WTC11 (cell line): ENCODE measurements at regions not wholly inside any gene's neighbourhood (a gene's known extent, or its start where the extent isn't known, plus 50 kb on each side); places are given as distances from the start of the nearest gene placed in this dataset.

Source experiments
- ATAC-seq: fragments of 200-7000 bp; cut with Tn5 transposase; 2 replicates; pipeline ENCODE4 v1.10.0; 2021; ENCODE audit warnings: mild to moderate bottlenecking, moderate library complexity
- CTCF ChIA-PET: fragments of 300-600 bp; sonication (Branson Sonifier 250); formaldehyde crosslinking; loops from one replicate; lab custom pipeline; 2021; ENCODE audit warnings: antibody characterized with exemption; lab: Charles Lee
- POLR2A ChIA-PET: fragments of 350-600 bp; sonication (Branson Sonifier 250); formaldehyde crosslinking; loops from one replicate; lab custom pipeline; 2021; ENCODE audit warnings: antibody characterized with exemption; lab: Charles Lee
- DNase-seq: peaks from one replicate; pipeline ENCODE4 v3.0.0; 2021; ENCODE audit warnings: low spot score
- H3K27ac Mint-ChIP-seq: 2 replicates; pipeline ENCODE4 v1.8.0; 2021; ENCODE audit warnings: mixed read lengths
- H3K27me3 Mint-ChIP-seq: 2 replicates; pipeline ENCODE4 v1.8.0; 2021; ENCODE audit warnings: low read depth, mild to moderate bottlenecking, moderate library complexity, mixed read lengths
- H3K36me3 Mint-ChIP-seq: 2 replicates; pipeline ENCODE4 v1.8.0; 2021; ENCODE audit warnings: mixed read lengths
- H3K4me1 Mint-ChIP-seq: 2 replicates; pipeline ENCODE4 v1.8.0; 2022; ENCODE audit warnings: mixed read lengths
- H3K4me3 Mint-ChIP-seq: 2 replicates; pipeline ENCODE4 v1.8.0; 2021; ENCODE audit warnings: mild to moderate bottlenecking, moderate library complexity, mixed read lengths
- H3K9me3 Mint-ChIP-seq: 2 replicates; pipeline ENCODE4 v1.8.0; 2021; ENCODE audit warnings: mixed read lengths
- ATF1 ChIP-seq: sonication (generic); formaldehyde crosslinking; IDR thresholded peaks from 2 replicates; pipeline ENCODE4 v1.8.1; 2023; ENCODE audit warnings: mild to moderate bottlenecking, moderate library complexity, missing genetic modification reagents
- CREB1 ChIP-seq: sonication (generic); formaldehyde crosslinking; IDR thresholded peaks from 2 replicates; pipeline ENCODE4 v1.8.0; 2023; ENCODE audit warnings: mild to moderate bottlenecking, missing genetic modification reagents
- ELF4 ChIP-seq: sonication (generic); formaldehyde crosslinking; IDR thresholded peaks from 2 replicates; pipeline ENCODE4 v1.8.1; 2022; ENCODE audit warnings: low read depth, mild to moderate bottlenecking, moderate library complexity, missing genetic modification reagents
- ESRRA ChIP-seq: sonication (generic); formaldehyde crosslinking; IDR thresholded peaks from 2 replicates; pipeline ENCODE4 v1.8.1; 2022; ENCODE audit warnings: mild to moderate bottlenecking, missing genetic modification reagents, borderline replicate concordance
- FOXK1 ChIP-seq: sonication (generic); formaldehyde crosslinking; IDR thresholded peaks from 2 replicates; pipeline ENCODE4 v1.8.0; 2022; ENCODE audit warnings: mild to moderate bottlenecking, moderate library complexity, missing genetic modification reagents
- KAT7 ChIP-seq: sonication (generic); formaldehyde crosslinking; IDR thresholded peaks from 2 replicates; pipeline ENCODE4 v1.8.1; 2023; ENCODE audit warnings: missing genetic modification reagents, mild to moderate bottlenecking, borderline replicate concordance
- NFE2L1 ChIP-seq: sonication (generic); formaldehyde crosslinking; IDR thresholded peaks from 2 replicates; pipeline ENCODE4 v1.8.1; 2023; ENCODE audit warnings: missing genetic modification reagents
- NR2C2 ChIP-seq: sonication (generic); formaldehyde crosslinking; IDR thresholded peaks from 2 replicates; pipeline ENCODE4 v1.8.0; 2022; ENCODE audit warnings: mild to moderate bottlenecking, missing genetic modification reagents
- PRRX2 ChIP-seq: fragments of 250-450 bp; sonication (Bioruptor Pico); IDR thresholded peaks from 2 replicates; pipeline ENCODE4 v1.8.0; 2021; ENCODE audit warnings: mild to moderate bottlenecking
- SMAD4 ChIP-seq: sonication (generic); formaldehyde crosslinking; IDR thresholded peaks from 2 replicates; pipeline ENCODE4 v1.8.0; 2022; ENCODE audit warnings: mild to moderate bottlenecking, missing genetic modification reagents
- STAT6 ChIP-seq: sonication (generic); formaldehyde crosslinking; conservative IDR thresholded peaks from 2 replicates; pipeline ENCODE4 v1.8.1; 2023; ENCODE audit warnings: mild to moderate bottlenecking, low read depth, missing genetic modification reagents, moderate library complexity
- ZNF121 ChIP-seq: sonication (generic); formaldehyde crosslinking; IDR thresholded peaks from 2 replicates; pipeline ENCODE4 v1.8.0; 2023; ENCODE audit warnings: missing genetic modification reagents
- ZNF138 ChIP-seq: sonication (generic); formaldehyde crosslinking; conservative IDR thresholded peaks from 2 replicates; pipeline ENCODE4 v1.8.1; 2022; ENCODE audit warnings: mild to moderate bottlenecking, moderate library complexity, missing genetic modification reagents
- ZNF396 ChIP-seq: fragments of 250-450 bp; sonication (Bioruptor Pico); IDR thresholded peaks from 2 replicates; pipeline ENCODE4 v1.8.0; 2021; ENCODE audit warnings: mild to moderate bottlenecking, moderate library complexity, borderline replicate concordance
- ZNF425 ChIP-seq: fragments of 250-450 bp; sonication (Bioruptor Pico); conservative IDR thresholded peaks from 2 replicates; pipeline ENCODE4 v1.9.0; 2021; ENCODE audit warnings: mild to moderate bottlenecking
- ZNF532 ChIP-seq: fragments of 250-450 bp; sonication (Bioruptor Pico); IDR thresholded peaks from 2 replicates; pipeline ENCODE4 v1.9.0; 2021; ENCODE audit warnings: mild to moderate bottlenecking, borderline replicate concordance
- TF ChIP-seq, protein P1 (sequence below): sonication (generic); formaldehyde crosslinking; IDR thresholded peaks from 2 replicates; pipeline ENCODE4 v1.8.1; 2022; ENCODE audit warnings: missing genetic modification reagents, borderline replicate concordance
- TF ChIP-seq, protein P2 (sequence below): sonication (generic); formaldehyde crosslinking; conservative IDR thresholded peaks from 2 replicates; pipeline ENCODE4 v1.8.1; 2022; ENCODE audit warnings: mild to moderate bottlenecking, missing genetic modification reagents
- TF ChIP-seq, protein P3 (sequence below): sonication (generic); formaldehyde crosslinking; IDR thresholded peaks from 2 replicates; pipeline ENCODE4 v1.8.1; 2022; ENCODE audit warnings: low read depth, mild to moderate bottlenecking, moderate library complexity, missing genetic modification reagents, borderline replicate concordance

DNA sequence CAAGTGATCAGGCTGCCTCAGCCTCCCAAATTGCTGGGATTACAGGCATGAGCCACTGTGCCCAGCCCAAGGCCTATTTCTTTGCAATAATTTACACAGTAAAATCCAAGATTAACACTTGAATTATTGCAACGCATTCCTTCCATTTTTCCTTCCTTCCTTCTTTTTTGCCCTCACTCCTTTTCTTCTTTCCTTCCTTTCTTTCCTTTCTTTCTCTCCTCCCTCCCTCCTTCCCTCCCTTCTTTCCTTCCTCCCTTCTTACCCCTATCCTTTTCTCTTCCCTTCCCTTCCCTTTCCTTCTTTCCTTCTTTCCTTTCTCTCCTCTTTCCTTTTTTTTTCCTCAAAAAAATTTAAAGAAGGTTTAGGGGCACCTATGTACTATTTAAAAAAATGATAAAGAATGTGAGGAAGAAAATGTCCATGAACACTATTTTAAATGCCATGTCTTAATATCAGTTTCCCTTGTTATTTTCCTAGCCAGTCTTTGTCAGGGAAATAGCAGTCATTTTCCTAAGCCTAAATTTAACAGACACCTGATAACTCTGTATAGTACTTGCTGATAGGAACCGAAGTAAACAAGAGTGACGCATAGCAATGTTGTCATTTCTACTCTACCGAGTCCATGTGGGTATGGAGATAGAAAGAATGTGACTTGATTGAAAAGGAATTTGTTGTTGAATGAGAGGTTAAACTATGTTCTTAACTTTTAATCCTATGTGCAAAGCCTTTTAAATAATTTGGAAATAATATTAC is 79.8 kb upstream of the HMCN1 start (continued):
- TF ChIP-seq ZNF532 (CRISPR knock-in tag), result no peak
- TF ChIP-seq KAT7, result no peak
- no peak for TF ChIP-seq ATF1
- TF ChIP-seq, protein P1, sequence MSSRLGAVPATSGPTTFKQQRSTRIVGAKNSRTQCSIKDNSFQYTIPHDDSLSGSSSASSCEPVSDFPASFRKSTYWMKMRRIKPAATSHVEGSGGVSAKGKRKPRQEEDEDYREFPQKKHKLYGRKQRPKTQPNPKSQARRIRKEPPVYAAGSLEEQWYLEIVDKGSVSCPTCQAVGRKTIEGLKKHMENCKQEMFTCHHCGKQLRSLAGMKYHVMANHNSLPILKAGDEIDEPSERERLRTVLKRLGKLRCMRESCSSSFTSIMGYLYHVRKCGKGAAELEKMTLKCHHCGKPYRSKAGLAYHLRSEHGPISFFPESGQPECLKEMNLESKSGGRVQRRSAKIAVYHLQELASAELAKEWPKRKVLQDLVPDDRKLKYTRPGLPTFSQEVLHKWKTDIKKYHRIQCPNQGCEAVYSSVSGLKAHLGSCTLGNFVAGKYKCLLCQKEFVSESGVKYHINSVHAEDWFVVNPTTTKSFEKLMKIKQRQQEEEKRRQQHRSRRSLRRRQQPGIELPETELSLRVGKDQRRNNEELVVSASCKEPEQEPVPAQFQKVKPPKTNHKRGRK (CRISPR knock-in tag), result no peak
- no peak for TF ChIP-seq NFE2L1
- TF ChIP-seq ZNF425 (CRISPR knock-in tag), result no peak
- no peak for TF ChIP-seq ZNF396 (CRISPR knock-in tag)

DNA sequence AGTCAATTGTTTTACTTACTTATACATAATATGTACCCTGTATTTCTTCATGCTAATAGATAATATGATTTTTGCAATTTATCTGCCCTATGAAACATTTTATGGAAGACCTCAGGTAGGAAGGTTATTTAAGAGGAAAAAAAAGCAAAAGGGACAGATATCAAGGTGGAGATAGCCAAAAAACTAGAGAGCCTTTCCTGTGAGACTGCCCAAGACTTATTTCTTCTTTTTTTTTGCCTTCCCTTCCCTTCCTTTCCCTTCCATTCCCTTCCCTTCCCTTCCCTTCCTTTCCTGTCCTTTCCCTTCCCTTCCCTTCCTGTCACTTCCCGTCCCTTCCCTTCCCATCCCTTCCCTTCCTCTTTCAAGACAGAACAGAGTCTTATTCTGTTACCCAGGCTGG is 80.6 kb upstream of the HMCN1 start:
- Mint-ChIP-seq H3K27me3 (peaks cover 4% of the 10 kb centered on the region), H3K4me1 (peaks cover 8% of the 10 kb centered on the region), H3K9me3 (peaks cover 31% of the 10 kb centered on the region), H3K27ac (no peak overlapping the region), H3K4me3 (no peak overlapping the region), H3K36me3 (peaks cover 22% of the 10 kb centered on the region)
- ChIA-PET POLR2A (no interaction called here), CTCF (interaction anchor here (2.4 kb wide), 1 partner anchor 26 kb away, joined by 24 read pairs; no protein-coding TSS in a partner anchor)
- no peak for TF ChIP-seq ZNF121 (CRISPR knock-in tag)
- TF ChIP-seq PRRX2, result no peak
- TF ChIP-seq CREB1 (CRISPR knock-in tag), result no peak
- TF ChIP-seq, protein P2, sequence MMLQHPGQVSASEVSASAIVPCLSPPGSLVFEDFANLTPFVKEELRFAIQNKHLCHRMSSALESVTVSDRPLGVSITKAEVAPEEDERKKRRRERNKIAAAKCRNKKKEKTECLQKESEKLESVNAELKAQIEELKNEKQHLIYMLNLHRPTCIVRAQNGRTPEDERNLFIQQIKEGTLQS (CRISPR knock-in tag), result no peak
- ATAC-seq (no peak), DNase-seq (no peak)

GRCh38 chr1:185652348-185652747 is 81.8 kb upstream of the HMCN1 start:
- ChIA-PET CTCF (interaction anchor here (0.7 to 2.4 kb wide), 11 partner anchors 18 to 560 kb away, joined by 3 to 24 read pairs (median 5); partner anchors contain the start of gene IVNS1ABP), POLR2A (no interaction called here)
- DNase-seq, result no peak
- no peak overlapping the region for H3K27ac Mint-ChIP-seq
- H3K4me1 Mint-ChIP-seq, result peaks cover 17% of the 10 kb centered on the region
- peak; percentile 52 for ATAC-seq
- no peak overlapping the region for H3K4me3 Mint-ChIP-seq
- peaks cover 10% of the 10 kb centered on the region for H3K27me3 Mint-ChIP-seq
- H3K9me3 Mint-ChIP-seq, result peaks cover 44% of the 10 kb centered on the region
- peaks cover 35% of the 10 kb centered on the region for H3K36me3 Mint-ChIP-seq
- no peak for TF ChIP-seq ZNF138 (CRISPR knock-in tag)
- TF ChIP-seq ELF4 (CRISPR knock-in tag), result no peak
- no peak for TF ChIP-seq NR2C2 (CRISPR knock-in tag)
- TF ChIP-seq, protein P3, sequence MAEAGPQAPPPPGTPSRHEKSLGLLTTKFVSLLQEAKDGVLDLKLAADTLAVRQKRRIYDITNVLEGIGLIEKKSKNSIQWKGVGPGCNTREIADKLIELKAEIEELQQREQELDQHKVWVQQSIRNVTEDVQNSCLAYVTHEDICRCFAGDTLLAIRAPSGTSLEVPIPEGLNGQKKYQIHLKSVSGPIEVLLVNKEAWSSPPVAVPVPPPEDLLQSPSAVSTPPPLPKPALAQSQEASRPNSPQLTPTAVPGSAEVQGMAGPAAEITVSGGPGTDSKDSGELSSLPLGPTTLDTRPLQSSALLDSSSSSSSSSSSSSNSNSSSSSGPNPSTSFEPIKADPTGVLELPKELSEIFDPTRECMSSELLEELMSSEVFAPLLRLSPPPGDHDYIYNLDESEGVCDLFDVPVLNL (CRISPR knock-in tag), result no peak
- TF ChIP-seq FOXK1 (CRISPR knock-in tag), result no peak
- TF ChIP-seq ESRRA (CRISPR knock-in tag), result no peak
- TF ChIP-seq SMAD4 (CRISPR knock-in tag), result no peak
- TF ChIP-seq STAT6 (CRISPR knock-in tag), result no peak
